TTC549 (cell line): ENCODE measurements at regions not wholly inside any gene's neighbourhood (a gene's known extent, or its start where the extent isn't known, plus 50 kb on each side); places are given as distances from the start of the nearest gene placed in this dataset.
"Not testable (repeated sequence)": the region's sequence is repeated elsewhere in the genome, so short reads cannot be mapped to it uniquely, and the experiment has no call there.

Source experiments
- FAIRE-seq: peaks from 2 replicates; lab custom pipeline; 2012; peaks lifted over from hg19 to GRCh38; lab: Jason Lieb, UNC

DNA sequence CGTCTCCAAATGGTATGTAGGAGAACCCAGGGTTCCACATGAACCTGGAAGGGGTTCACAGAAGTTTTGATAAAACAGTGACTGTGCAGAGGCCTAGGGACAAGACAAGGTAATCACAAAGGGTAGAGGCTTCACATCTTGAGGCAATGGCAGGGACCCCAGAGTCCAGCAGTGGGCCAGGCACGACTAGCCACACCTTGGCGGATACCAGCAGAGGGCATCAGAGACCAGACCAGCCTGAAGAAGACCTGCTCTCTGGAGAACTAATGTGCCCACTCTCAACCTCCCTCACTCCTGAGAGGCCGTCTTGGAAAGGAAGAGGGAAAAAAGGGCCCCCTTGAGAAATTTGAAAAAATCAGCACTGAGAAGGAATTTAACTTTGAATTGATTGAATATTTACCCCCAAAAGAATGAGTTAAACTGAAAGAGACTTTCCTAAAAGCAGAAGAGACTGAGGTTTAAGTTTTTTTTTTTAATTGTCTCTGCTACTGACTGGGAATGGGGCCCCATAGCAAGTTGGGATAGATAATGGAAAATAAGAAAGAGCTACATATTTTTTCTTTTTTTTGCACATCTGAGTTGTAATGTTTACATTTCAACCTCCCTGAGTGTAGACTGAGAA, 243.8 kb upstream of the JADE1 start:
- no peak for FAIRE-seq

DNA sequence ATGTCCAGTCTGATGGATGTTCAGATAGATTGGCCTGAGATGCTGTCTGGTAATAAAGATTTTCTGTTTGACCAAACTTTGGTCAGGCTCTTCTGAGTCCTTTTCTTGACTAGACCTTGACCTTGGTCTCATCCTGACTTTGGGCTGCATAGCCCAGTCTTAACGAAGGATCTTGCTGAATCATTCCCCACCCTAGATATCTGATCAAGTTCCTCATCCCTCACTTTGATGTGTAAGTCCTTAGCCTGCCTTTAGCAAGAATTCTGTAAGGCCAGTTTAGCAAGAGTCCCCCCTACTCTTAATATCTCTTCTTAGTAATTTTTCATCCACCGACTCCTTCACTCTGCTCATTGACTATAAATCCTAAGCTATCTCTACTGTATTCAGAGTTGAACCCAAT, 244.4 kb upstream of the JADE1 start:
- no peak for FAIRE-seq

DNA sequence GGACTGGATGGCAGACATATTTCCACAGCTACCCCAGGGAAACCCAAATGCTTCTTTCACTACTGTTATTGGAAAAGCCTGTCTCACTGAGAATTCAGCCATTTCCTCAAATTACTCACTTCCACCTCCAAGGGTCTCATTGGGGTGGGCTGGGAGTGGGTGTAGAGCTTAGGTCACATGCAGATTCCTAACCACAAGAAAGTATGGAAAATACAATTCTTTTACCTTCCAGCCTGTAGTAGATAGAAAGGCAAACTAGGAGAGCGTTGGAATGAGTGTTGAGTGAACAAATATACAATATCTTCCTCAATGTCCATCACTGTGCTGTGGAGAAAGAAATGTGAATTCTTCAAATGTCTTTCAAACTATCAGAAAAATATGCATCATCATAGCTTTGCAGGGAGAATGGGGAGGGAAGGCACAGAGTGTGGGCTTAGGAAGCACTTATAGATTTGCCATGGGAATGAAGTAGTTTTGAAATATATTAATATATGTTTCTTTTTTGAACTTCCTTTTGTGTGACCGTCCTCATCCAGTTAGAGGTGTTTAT, 245.3 kb upstream of the JADE1 start:
- FAIRE-seq: no peak

DNA sequence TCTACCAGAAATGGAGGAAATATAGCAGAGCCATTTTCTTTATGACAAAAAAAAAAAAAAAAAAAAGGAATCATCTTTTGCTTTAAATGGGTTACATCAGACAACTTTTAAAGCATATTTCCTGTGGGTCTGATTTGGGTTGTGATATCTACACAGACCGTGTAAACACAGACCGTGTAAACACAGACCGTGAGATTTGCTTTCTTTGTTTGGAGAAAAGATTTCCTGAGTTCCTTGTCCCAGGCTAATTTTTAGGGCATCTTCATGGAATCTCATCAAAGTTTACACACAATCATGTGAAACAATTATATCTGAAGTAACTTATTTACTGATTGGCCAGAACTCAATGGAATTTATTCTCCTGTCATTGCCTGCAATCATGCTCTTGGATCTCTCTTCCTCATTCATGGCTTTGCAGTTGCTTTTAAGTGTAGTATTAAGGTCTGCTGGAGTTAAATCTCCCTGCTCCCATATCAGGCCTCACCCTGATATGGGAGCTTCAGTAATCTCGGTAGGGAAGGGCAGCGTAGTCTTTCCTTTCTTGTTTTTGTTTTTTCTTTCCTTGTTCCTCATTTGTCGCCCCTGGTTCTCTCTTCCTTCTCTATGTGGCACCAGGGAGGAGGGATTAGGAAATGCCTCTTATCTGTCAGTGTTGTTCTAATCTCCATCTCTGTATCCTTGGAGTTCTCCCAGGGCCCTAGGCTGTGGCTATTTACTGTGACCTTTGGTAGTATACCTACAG, 248.6 kb upstream of the JADE1 start:
- no peak for FAIRE-seq

DNA sequence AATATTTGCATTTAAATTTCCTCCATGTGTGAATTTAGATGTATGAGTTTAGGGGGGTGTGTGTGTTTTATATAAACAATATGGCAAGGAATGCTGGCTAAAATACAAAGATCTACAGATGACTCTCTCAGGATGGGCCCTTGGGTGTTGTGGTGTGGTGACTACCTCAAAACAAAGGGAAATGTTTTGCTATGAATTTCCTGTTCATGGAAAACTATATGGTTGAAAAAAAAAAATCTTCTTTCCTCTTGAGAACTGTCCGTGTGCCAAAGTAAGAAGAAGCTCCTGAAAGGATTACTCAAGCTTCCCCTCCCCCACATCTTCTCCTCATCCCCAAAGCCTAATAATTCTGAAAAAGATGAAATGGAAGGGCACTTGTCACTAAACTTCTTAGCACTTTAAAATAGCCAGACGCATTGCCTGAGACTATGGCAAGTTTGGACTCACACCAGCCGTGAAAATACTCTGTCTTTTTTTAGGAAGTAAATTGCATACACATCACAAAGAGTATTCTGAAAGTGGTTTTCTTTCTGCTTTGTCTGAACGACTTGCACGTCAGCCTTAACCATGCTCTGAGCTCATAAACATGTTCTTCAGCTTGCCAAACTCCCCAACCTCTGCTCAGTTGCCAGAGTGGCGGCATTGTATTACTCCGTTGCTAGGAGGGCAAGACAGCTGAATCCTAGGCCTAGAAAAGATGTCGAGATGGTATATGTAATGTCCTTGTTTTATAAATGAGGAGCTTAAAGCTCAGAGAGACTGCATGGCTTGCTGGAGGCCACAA, 250.4 kb upstream of the JADE1 start:
- no peak for FAIRE-seq

DNA sequence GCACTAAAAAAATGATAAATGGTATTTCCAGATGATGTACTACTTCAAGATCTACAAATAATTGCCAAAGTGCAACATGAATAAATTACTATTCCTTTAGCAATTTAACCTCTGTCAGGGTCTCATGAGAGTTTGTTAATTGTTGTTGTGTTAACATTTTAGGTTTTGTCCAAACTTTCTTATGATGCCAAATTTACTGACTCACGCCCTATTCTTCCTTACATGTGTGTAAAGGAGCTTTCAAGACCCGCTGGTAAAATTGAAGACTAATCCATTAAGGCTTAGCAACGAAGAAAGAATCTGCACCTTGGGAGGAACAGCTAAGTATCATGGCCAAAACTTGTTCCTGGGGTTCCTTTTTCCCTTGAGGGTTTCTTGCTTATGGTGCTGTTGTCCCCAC, 252.7 kb upstream of the JADE1 start:
- no peak for FAIRE-seq

DNA sequence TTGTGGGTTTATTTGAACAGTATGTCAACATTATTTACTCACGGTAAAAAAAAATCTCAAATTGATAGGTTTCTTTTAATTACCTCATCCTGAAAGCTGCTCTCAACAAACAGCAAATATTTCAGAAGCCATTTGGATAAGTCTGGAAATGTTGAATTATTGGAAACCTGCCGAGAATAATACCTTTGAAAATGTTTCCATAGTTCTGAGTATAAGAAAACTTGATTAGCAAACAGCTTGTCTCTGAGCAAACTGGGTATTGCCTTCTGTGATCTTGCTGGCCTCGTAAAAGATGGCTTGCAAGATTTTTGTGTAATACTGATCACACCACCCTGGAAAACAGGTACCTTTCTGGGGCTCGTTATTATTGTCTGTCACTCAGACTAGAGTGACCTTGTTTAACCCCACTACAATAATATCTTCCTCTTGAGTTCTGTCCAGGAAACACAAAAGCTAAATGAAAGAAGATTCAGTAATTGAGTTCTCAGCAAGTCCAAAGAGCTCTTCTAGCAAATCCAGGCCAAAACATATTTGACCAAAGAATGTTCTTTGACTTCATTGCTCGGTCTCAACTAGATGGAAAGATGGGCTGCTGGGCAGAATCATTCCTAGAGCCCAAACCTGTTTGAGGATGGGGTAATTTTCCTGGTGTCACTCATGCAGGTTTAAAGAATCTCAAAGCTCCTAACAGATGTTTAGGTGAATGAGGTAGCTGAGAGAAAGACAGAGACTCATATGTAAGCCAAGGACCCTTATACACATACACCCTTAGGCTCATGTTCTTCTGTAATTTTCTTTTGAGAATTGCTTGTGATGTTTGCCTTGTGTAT, 255.6 kb upstream of the JADE1 start:
- FAIRE-seq: no peak

DNA sequence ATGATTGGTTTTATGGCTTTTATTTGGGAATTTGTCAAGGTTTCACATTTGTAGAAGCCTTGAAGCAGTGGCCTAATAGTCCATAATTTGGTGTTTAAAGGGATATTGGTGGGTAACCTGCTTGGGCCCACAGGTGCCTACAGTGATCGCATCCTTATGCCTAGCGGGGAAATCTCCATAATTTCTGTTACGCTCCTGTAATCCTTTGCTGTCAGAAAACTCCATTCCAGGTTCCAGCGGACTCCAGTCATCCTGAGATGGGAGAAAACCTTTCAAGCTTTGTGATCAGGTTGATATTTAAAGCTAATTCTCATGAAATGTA, 257.0 kb upstream of the JADE1 start:
- FAIRE-seq: no peak

DNA sequence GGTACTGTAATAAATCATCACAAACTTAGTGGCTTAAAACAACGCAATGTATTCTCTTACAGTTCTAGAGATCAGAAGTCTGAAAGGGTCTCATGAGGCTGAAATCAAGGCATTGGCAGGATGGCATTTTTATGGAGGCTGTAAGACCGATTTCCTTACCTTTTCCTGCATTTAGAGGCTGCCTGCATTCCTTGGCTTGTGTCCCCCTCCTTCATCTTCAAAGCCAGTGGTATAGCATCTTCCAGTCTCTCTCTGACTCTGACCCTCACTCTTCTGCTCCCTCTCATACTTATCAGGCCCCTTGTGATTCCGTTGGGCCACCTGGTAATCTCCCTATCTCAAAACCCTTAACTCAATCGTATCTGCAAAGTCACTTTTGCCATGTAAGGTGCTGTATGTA, 258.2 kb upstream of the JADE1 start:
- FAIRE-seq: no peak

DNA sequence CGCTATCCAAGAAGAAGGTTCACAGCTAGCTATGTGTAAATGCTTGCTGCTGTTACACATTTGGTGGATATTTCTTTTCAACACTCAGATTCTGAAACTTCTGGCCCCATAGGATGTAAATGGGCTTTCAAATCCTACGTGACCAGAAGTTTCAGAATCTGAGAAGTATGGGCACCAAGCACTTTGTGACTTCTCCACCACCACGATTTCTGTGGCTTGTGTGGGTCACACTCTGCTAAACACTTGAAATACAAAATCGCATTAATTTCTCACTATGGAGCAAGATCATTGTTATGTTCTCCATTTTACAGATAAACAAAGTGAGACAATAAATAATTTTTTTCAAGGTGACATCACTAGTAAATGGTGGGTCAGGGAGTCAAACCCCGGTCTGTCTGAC, 259.4 kb upstream of the JADE1 start:
- FAIRE-seq: no peak

DNA sequence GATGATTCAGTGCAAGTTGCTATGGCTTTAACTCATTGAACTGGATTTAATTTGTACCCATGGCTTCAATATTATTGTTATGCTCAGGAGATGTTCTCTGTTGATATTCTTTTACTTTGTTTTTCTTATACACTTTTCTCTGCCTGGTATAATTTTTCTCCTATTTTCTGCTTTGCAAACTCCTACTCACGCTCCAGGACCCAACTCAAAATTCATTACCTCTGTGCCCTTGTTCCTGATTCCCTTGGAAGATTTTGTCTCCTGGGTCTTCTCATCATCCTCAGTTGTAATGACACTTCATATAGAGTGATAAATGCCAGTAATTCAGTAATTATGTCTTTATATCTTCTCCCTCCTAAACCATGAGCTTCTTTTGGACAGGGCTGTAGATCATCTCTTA, 259.9 kb upstream of the JADE1 start:
- no peak for FAIRE-seq

DNA sequence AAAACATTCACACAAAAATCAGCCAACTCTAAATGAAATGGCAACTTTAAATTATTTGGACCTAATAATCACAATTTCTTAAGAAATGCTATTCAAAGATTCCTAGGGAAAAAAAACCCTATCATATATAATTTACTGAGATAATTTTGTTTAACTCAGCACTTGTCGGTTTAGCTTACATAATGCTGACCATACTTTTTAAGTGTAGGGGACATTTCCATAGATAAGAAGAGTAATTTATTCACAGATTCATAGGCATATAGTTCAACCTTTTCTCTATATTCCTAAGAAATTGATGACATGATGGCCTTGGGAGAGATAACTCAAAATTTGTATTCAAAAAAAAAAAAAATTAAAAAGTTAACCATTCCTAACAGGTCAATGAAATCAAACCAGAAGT, 260.8 kb upstream of the PGRMC2 start:
- FAIRE-seq: no peak

DNA sequence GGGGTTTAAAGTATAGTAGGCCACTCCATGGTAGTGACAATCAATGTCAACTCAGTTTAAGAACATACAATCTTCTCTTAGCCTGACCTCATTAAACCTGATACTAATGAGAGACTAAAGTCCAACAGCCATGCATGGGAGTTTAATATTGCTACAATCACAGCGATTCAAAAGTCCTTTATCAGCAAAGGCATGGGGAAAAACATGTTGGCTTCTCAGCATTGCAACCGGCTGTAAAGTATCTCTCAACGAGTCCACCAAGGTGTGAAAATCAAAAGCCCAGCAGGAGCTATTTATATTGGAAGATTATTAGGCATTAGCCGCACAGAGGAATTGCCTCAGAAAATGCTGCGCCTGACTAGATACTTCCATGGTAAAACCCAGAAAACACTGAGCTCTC, 256.7 kb upstream of the PGRMC2 start:
- FAIRE-seq: no peak

DNA sequence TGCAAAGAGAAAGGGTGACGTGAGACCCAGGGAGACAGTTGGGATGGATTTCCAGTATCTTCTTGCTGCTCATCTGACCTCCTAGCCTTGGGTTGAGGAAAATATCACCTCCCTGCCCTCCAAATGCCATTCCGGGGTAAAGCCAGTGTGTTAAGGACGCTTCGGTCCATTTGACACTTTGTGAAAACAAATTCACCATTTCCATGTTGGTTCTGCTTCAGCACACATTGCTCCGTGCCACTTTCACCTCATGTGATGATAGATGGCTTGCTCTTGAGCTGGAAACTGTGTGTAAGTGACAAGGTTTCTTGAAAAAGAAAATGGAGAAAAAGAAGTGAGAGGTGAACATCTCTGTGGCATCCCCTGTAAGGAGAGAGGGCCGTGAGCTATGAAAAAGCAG, 256.1 kb upstream of the PGRMC2 start:
- no peak for FAIRE-seq

DNA sequence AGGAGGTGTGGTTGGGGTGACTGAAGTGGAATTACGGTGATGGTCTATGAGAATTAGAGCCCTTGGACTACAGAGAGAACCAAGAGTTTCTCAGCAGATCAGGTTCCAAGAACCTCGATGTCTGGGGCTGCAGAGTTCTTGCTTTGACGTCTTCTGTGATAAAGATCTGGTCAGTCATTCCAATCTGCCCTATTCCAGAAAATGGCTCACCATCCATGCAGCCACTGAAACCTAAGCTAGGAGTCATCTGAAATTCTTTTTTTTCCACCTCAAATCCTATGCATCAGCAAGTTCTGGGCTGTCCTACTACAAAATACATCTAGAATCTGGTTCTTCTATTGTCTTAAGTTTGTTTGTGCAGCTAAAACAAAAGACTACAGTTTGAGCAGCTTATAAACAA, 254.4 kb upstream of the PGRMC2 start:
- FAIRE-seq: no peak

DNA sequence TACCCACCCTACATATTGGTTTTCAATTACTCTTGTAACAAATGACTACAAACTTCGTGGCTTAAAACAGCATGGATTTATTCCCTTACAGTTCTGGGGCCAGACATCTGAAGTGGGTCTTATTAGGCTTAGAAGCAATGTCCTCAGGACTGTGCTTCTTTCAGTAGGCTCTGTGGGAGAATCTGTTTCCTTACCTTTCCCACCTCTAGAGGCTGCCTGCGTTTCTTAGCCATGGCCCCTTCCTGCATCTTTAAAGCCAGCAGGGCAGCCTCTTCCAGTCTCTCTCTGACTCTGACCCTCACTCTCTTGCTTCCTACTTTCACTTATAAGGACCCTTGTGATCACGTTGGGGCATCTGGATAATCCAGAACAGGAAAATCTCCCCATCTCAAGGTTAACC, 252.5 kb upstream of the PGRMC2 start:
- FAIRE-seq: no peak

DNA sequence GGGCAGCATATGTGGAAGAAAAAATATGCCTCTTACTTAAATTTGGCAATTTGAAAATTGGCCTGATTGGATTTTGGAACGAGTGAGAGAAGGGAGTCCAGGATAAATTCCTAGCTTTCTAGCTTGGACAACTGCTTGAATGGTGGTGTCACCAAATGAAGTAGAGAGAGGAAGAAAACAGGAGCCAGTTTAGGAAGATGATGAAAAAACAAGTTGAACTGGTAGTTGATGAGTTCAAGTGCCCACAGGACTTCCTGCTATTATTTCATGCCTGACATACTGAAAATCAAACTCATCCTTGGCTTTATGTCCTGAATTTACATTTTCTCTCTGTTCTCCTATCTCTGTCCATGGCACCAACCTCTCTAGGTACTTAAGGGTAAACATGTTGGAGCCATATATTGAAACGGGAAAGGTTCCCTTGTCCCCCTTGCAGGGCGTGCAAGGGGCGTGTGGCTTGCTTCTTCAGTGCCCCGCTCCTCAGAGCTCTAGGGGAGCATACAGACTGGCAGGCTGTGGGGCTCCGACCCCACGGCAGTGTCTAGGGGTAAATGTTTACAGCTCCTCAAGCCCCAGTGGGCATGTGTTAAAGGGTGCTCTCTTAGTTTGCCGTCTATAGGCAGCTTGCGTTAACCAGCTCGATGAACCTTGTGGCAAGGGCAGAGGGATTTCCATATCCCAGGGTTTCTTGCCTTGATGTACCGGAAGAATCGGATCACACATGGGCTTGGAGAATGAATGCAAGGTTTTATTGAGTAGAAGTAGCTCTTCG, 250.7 kb upstream of the PGRMC2 start:
- no peak for FAIRE-seq

DNA sequence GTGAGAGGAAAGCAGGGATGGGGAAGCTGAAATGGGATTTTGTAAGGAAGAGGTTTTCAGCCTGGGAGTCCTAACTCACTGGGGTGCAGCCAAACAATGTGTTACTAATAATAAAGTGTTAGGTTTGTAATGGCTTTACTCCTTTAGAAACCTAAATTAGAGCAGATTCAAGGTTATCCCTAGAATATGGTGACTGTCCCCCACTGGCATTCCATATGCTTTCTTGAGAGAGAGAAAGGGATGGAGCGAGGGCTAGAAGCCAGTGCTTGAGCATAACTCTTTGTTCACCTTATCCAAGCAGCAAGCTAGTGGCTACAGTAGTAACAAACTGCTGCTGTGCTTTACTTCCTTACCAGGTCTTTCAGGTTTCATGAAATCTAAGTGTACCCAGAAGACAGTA, 249.1 kb upstream of the PGRMC2 start:
- no peak for FAIRE-seq

DNA sequence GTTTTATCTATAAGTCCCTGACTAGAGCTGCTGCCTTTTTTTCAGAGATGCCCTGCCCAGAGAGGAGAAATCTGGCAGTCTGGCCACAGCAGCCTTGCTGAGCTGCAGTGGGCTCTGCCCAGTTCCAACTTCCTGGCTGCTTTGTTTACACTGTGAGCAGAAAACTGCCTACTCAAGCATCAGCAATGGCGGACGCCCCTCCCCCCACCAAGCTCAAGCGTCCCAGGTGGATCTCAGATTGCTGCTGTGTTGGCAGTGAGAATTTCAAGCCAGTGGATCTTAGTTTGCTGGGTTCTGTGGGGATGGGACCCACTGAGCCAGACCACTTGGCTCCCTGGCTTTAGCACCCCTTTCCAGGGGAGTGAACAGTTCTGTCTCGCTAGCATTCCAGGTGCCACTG, 247.9 kb upstream of the PGRMC2 start:
- FAIRE-seq: not testable (repeated sequence)

DNA sequence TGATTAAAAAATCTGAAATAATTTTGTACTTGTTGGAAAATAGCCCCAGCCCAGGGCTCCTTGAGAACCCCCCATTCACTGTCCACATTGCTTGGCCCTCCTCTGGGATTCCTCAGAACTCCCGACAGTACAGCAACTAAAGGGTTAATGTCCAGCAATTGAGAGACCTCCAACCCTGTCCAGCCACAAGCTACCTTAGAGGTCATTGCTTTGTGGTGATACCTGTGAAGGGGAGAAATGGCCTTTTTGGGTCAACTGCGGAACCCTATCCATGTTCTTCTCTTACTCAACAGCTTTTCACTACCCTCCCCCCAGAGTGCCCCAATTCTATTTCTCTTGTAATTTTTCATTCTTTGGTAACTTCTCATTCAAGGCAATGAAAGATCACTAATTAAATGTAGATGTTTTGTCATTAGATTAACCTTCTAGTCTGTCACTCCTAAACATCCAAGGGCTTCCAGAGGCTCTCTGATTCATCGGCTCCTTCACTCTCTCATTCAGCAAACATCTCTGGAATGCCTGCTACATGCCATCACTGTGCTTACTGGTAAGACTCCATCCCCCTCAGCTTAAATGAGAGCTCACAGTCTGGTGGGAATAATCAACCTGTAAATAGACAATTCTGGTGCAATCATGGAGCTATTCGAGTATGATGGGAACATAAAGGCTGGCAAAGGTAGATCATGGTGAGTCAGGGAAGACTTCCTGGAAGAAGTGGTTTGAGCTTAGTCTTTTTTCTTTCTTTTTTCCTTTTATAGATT, 241.4 kb upstream of the PGRMC2 start:
- FAIRE-seq: no peak
